ENCODE measurements at regions not wholly inside any gene's neighbourhood (a gene's known extent, or its start where the extent isn't known, plus 50 kb on each side); places are given as distances from the start of the nearest gene placed in this dataset.

- no peak for TF ChIP-seq ZNF148 (tag by site-specific recombination; IDR thresholded peaks at IDR 0.05; ENCODE audit: borderline replicate concordance)
- no peak for TF ChIP-seq EGR2 (tag by site-specific recombination; IDR thresholded peaks at IDR 0.05; ENCODE audit: low read depth)
Measured at GRCh38 chr20:12829170-12829569, 179.6 kb upstream of the SPTLC3 start (continued).

GRCh38 chr20:12833861-12834260 is 174.9 kb upstream of the SPTLC3 start:
- no peaks in the 10 kb centered on the region for H3K4me1 ChIP-seq (ENCODE audit: control insufficient read depth, insufficient read depth, low read length)
- TF ChIP-seq ZNF623 (tag by site-specific recombination; IDR thresholded peaks at IDR 0.05) (no peak), ZNF280D (tag by site-specific recombination; IDR thresholded peaks at IDR 0.05) (no peak), ZNF645 (tag by site-specific recombination; IDR thresholded peaks at IDR 0.05) (no peak), ZNF266 (tag by site-specific recombination; IDR thresholded peaks at IDR 0.05; ENCODE audit: low read depth) (no peak)
- POLR2A ChIA-PET: no interaction called here
- H3K4me3 ChIP-seq (ENCODE audit: low read depth, low read length): no peak overlapping the region
- no peaks in the 10 kb centered on the region for H3K9me3 ChIP-seq (ENCODE audit: control insufficient read depth, insufficient read depth, low read depth, low read length)
- no peaks in the 10 kb centered on the region for H3K36me3 ChIP-seq (ENCODE audit: control insufficient read depth in 2 of 2, insufficient read depth in 1 of 2, low read length in 2 of 2)
- CTCF ChIA-PET: no interaction called here
- H3K27ac ChIP-seq (ENCODE audit: extremely low read depth, low read depth, low read length): no peak overlapping the region

GRCh38 chr20:12835999-12836398 is 172.8 kb upstream of the SPTLC3 start:
- Histone ChIP-seq H3K4me3 (ENCODE audit: low read depth, low read length) (no peak overlapping the region), H3K27ac (ENCODE audit: extremely low read depth, low read depth, low read length) (no peak overlapping the region), H3K4me1 (ENCODE audit: control insufficient read depth, insufficient read depth, low read length) (no peaks in the 10 kb centered on the region), H3K36me3 (ENCODE audit: control insufficient read depth in 2 of 2, insufficient read depth in 1 of 2, low read length in 2 of 2) (no peaks in the 10 kb centered on the region), H3K9me3 (ENCODE audit: control insufficient read depth, insufficient read depth, low read depth, low read length) (no peaks in the 10 kb centered on the region)
- no peak for TF ChIP-seq ZNF302 (tag by site-specific recombination; IDR thresholded peaks at IDR 0.05; ENCODE audit: low read depth)
- ChIA-PET CTCF (no interaction called here), POLR2A (no interaction called here)

- POLR2A ChIA-PET: no interaction called here
- no peaks in the 10 kb centered on the region for H3K9me3 ChIP-seq (ENCODE audit: control insufficient read depth, insufficient read depth, low read depth, low read length)
- CTCF ChIA-PET: interaction anchor here (0.6 to 1.6 kb wide), 8 partner anchors 11 to 447 kb away, joined by 3 to 8 read pairs (median 4); no protein-coding TSS in a partner anchor
- H3K4me1 ChIP-seq (ENCODE audit: control insufficient read depth, insufficient read depth, low read length): no peaks in the 10 kb centered on the region
- no peaks in the 10 kb centered on the region for H3K36me3 ChIP-seq (ENCODE audit: control insufficient read depth in 2 of 2, insufficient read depth in 1 of 2, low read length in 2 of 2)
- no peak overlapping the region for H3K4me3 ChIP-seq (ENCODE audit: low read depth, low read length)
- H3K27ac ChIP-seq (ENCODE audit: extremely low read depth, low read depth, low read length): no peak overlapping the region
- no peak for TF ChIP-seq PBX3 (CRISPR knock-in tag; IDR thresholded peaks at IDR 0.05)
- TF ChIP-seq MYNN (tag by site-specific recombination; IDR thresholded peaks at IDR 0.05; ENCODE audit: borderline replicate concordance): no peak
- TF ChIP-seq CTCF (tag by site-specific recombination; IDR thresholded peaks at IDR 0.05): no peak
- no peak for TF ChIP-seq ZNF514 (tag by site-specific recombination; IDR thresholded peaks at IDR 0.05)
- TF ChIP-seq ZNF366 (tag by site-specific recombination; conservative IDR thresholded peaks at IDR 0.05): no peak
- no peak for TF ChIP-seq ZNF354C (tag by site-specific recombination; IDR thresholded peaks at IDR 0.05; ENCODE audit: borderline replicate concordance, low read depth)
- TF ChIP-seq ZNF16 (tag by site-specific recombination; IDR thresholded peaks at IDR 0.05; ENCODE audit: low read depth): no peak
- no peak for TF ChIP-seq SCRT2 (tag by site-specific recombination; IDR thresholded peaks at IDR 0.05)
- no peak for TF ChIP-seq ZNF561 (tag by site-specific recombination; IDR thresholded peaks at IDR 0.05; ENCODE audit: borderline replicate concordance)
- TF ChIP-seq OVOL3 (tag by site-specific recombination; IDR thresholded peaks at IDR 0.05): no peak
- no peak for TF ChIP-seq ZNF548 (tag by site-specific recombination; IDR thresholded peaks at IDR 0.05)
- no peak for TF ChIP-seq ZNF184 (tag by site-specific recombination; IDR thresholded peaks at IDR 0.05)
Measured at GRCh38 chr20:12837646-12838045, 171.1 kb upstream of the SPTLC3 start.
